ENCODE measurements at regions not wholly inside any gene's neighbourhood (a gene's known extent, or its start where the extent isn't known, plus 50 kb on each side); places are given as distances from the start of the nearest gene placed in this dataset.

DNA sequence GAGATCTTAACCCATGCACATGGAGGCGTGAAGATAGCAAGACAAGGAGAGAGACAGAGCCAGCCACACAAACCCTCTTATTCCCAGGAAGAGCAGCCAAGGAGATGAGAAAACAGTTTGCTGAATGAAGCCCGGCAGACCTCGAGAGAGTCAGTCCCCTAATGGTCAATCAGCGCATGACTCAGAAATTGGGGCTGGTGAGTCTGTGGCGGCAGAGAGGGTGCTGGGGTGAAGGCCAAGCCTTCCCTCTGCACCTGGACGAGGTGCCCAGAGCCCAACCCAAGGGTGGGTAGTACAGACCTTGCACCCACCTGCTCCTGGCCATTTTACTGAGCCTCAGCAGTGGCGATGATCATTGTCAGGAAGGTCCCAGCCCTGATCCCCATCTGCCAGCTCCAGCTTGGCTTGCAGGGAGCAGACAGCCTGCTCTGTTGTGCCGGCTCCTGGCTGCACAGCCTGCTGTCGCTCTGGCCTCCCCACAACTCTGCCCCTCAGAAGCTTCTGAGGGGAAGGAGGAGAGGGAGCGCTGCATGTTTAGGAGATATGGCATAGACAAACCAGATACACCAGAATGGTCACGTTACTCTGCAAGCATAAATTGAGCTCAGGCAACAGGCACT is 256.6 kb downstream of the RPS24 start:
- no peak for DNase-seq (ENCODE audit: low read depth, low spot score)
- H3K36me3 ChIP-seq (ENCODE audit: control insufficient read depth in 1 of 2, insufficient read depth in 2 of 2, low read length in 2 of 2), result no peaks in the 10 kb centered on the region
- H3K9me3 ChIP-seq (ENCODE audit: control insufficient read depth in 1 of 2, insufficient read depth in 1 of 2, low read depth in 1 of 2, low read length in 2 of 2), result no peaks in the 10 kb centered on the region
- no peak overlapping the region for H3K4me2 ChIP-seq (ENCODE audit: low read length)
- H2AFZ ChIP-seq (ENCODE audit: low read depth, low read length, poor library complexity, severe bottlenecking), result no peak overlapping the region
- no peak overlapping the region for H3K27ac ChIP-seq (ENCODE audit: low read depth, low read length)
- RAD21 ChIA-PET (ENCODE audit: low non-redundant PET in 1 of 2, low total read pairs in 2 of 2, uncharacterized antibody in 2 of 2, unreplicated experiment in 2 of 2), result no interaction called here
- ATAC-seq, result peak; percentile 54
- POLR2A ChIA-PET, result interaction anchor here (1.2 kb wide), 1 partner anchor 34 kb away, joined by 3 read pairs; no protein-coding TSS in a partner anchor
- no peaks in the 10 kb centered on the region for H3K9me2 ChIP-seq (ENCODE audit: insufficient read depth)
- CTCF ChIA-PET, result no interaction called here
- no TSS peak for BruUV-seq (replicated peaks)
- intact Hi-C loops (cut with micrococcal nuclease), result no loop called here
- no peak overlapping the region for H3K9ac ChIP-seq (ENCODE audit: low read length)
- H4K20me1 ChIP-seq (ENCODE audit: insufficient read depth), result no peaks in the 10 kb centered on the region
- peaks cover 0 to 4% of the 10 kb centered on the region in 2 experiments; a peak in 1 of 4 replicates for H3K4me1 ChIP-seq (ENCODE audit: control insufficient read depth in 1 of 2, insufficient read depth in 2 of 2, low read length in 2 of 2)
- no peaks in the 10 kb centered on the region; the same call in 1 of the 2 replicates for H3K27me3 ChIP-seq (ENCODE audit: insufficient read depth, low read length)
- no peak for TF ChIP-seq ZFX (IDR thresholded peaks at IDR 0.05)
- no peak for TF ChIP-seq CBX3 (IDR thresholded peaks at IDR 0.05; ENCODE audit: low read depth)
- TF ChIP-seq SP1 (IDR thresholded peaks at IDR 0.05; ENCODE audit: low read depth), result no peak
- TF ChIP-seq EGR1 (IDR thresholded peaks at IDR 0.05; ENCODE audit: low read depth), result no peak
- no peak for TF ChIP-seq RAD21 (IDR thresholded peaks at IDR 0.05; ENCODE audit: low read depth)
- TF ChIP-seq, protein P1, sequence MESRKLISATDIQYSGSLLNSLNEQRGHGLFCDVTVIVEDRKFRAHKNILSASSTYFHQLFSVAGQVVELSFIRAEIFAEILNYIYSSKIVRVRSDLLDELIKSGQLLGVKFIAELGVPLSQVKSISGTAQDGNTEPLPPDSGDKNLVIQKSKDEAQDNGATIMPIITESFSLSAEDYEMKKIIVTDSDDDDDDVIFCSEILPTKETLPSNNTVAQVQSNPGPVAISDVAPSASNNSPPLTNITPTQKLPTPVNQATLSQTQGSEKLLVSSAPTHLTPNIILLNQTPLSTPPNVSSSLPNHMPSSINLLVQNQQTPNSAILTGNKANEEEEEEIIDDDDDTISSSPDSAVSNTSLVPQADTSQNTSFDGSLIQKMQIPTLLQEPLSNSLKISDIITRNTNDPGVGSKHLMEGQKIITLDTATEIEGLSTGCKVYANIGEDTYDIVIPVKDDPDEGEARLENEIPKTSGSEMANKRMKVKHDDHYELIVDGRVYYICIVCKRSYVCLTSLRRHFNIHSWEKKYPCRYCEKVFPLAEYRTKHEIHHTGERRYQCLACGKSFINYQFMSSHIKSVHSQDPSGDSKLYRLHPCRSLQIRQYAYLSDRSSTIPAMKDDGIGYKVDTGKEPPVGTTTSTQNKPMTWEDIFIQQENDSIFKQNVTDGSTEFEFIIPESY (IDR thresholded peaks at IDR 0.05; ENCODE audit: extremely low read depth, insufficient replicate concordance, low read length), result no peak
- TF ChIP-seq, protein P2, sequence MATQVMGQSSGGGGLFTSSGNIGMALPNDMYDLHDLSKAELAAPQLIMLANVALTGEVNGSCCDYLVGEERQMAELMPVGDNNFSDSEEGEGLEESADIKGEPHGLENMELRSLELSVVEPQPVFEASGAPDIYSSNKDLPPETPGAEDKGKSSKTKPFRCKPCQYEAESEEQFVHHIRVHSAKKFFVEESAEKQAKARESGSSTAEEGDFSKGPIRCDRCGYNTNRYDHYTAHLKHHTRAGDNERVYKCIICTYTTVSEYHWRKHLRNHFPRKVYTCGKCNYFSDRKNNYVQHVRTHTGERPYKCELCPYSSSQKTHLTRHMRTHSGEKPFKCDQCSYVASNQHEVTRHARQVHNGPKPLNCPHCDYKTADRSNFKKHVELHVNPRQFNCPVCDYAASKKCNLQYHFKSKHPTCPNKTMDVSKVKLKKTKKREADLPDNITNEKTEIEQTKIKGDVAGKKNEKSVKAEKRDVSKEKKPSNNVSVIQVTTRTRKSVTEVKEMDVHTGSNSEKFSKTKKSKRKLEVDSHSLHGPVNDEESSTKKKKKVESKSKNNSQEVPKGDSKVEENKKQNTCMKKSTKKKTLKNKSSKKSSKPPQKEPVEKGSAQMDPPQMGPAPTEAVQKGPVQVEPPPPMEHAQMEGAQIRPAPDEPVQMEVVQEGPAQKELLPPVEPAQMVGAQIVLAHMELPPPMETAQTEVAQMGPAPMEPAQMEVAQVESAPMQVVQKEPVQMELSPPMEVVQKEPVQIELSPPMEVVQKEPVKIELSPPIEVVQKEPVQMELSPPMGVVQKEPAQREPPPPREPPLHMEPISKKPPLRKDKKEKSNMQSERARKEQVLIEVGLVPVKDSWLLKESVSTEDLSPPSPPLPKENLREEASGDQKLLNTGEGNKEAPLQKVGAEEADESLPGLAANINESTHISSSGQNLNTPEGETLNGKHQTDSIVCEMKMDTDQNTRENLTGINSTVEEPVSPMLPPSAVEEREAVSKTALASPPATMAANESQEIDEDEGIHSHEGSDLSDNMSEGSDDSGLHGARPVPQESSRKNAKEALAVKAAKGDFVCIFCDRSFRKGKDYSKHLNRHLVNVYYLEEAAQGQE (IDR thresholded peaks at IDR 0.05; ENCODE audit: low read depth), result no peak
- no peak for TF ChIP-seq ZNF274 (IDR thresholded peaks at IDR 0.05; ENCODE audit: low read depth, low read length)
- H3K79me2 ChIP-seq (ENCODE audit: insufficient read depth, low read length), result no peaks in the 10 kb centered on the region
- H3K4me3 ChIP-seq (replicated peaks in 1 of 2; ENCODE audit: low read depth in 1 of 2, low read length in 2 of 2), result no peak overlapping the region

Measured in HCT116 (cell line).